Adrenal gland (tissue), 5 donors: ENCODE measurements at regions not wholly inside any gene's neighbourhood (a gene's known extent, or its start where the extent isn't known, plus 50 kb on each side); places are given as distances from the start of the nearest gene placed in this dataset.
"Not testable (repeated sequence)": the region's sequence is repeated elsewhere in the genome, so short reads cannot be mapped to it uniquely, and the experiment has no call there.

Experiments
- CTCF ChIP-seq, 6 experiments: fragments of 450-650 bp in 4 of 6; fragments of 200-600 bp in 2 of 6; sonication (generic) in 1 of 6; IDR thresholded peaks; 1 replicate in 5 of 6; 2 replicates in 1 of 6; pipeline versions ENCODE4 v1.5.1 to v1.8.0; 2016 to 2021; ENCODE audit warnings: antibody characterized with exemption in 6 of 6, mild to moderate bottlenecking in 2 of 6, moderate library complexity in 1 of 6
- POLR2A ChIP-seq, 2 donors: fragments of 450-650 bp; IDR thresholded peaks; one replicate each; pipeline ENCODE4 v1.6.1; 2017; ENCODE audit warnings: antibody characterized with exemption in 2 of 2, mild to moderate bottlenecking in 2 of 2, moderate library complexity in 1 of 2
- donor health status: DM: no; HTN: no; CAD: no.

DNA sequence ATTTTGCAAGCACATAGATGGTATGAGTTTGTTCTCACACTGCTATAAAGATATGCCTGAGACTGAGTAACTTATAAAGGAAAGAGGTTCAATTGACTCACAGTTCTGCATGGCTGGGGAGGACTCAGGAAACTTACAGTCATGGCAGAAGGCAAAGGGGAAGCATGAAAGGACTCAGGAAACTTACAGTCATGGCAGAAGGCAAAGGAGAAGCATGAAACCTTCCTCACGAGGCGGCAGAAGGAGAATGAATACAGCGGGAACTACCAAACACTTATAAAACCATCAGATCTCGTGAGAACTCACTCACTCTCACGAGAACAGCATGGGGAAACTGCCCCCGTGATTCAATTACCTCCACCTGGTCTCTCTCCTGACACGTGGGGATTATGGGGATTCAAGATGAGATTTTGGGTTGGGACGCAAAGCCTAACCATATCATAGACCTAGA, 101.9 kb upstream of the NCOR2 start:
- TF ChIP-seq CTCF, POLR2A (IDR thresholded peaks at IDR 0.05): not testable (repeated sequence)
